HFF-Myc (cell line): ENCODE measurements at regions not wholly inside any gene's neighbourhood (a gene's known extent, or its start where the extent isn't known, plus 50 kb on each side); places are given as distances from the start of the nearest gene placed in this dataset.

ENCODE experiments used
- DNase-seq: peaks from one replicate; pipeline ENCODE4 v3.0.0-alpha.2; 2011; ENCODE audit warnings: low read depth; ENCODE audit errors: extremely low read depth
- H3K4me3 ChIP-seq: replicated peaks from 2 replicates; pipeline ENCODE4 v1.5.1; 2011; ENCODE audit warnings: low read depth, mild to moderate bottlenecking, control low read depth, low read length
- CTCF ChIP-seq: IDR thresholded peaks from 2 replicates; pipeline ENCODE4 v1.5.1; 2012; ENCODE audit warnings: mild to moderate bottlenecking, low read depth, low read length, control low read depth; ENCODE audit errors: missing control alignments

GRCh38 chr12:17810399-17810798 lies 279.6 kb downstream of the RERGL start:
- DNase-seq: no peak
- no peak for TF ChIP-seq CTCF

GRCh38 chr12:17809206-17809605 lies 280.8 kb downstream of the RERGL start:
- no peak overlapping the region for H3K4me3 ChIP-seq
- TF ChIP-seq CTCF: no peak
- DNase-seq: no peak

More at GRCh38 chr12:17810399-17810798, 279.6 kb downstream of the RERGL start:
- H3K4me3 ChIP-seq: no peak overlapping the region

GRCh38 chr12:17802657-17803641 lies 287.0 kb downstream of the RERGL start:
- TF ChIP-seq CTCF: no peak
- H3K4me3 ChIP-seq: no peak overlapping the region
- DNase-seq: no peak

GRCh38 chr12:17793854-17794253 lies 296.1 kb downstream of the RERGL start:
- no peak for TF ChIP-seq CTCF
- DNase-seq: no peak
- no peak overlapping the region for H3K4me3 ChIP-seq

- H3K4me3 ChIP-seq: no peak overlapping the region
- no peak for TF ChIP-seq CTCF
- no peak for DNase-seq
Observed at GRCh38 chr12:17778242-17778641, 311.8 kb downstream of the RERGL start.

GRCh38 chr12:17763366-17763765 lies 326.6 kb downstream of the RERGL start:
- no peak for DNase-seq
- TF ChIP-seq CTCF: no peak
- no peak overlapping the region for H3K4me3 ChIP-seq

GRCh38 chr12:17759982-17760381 lies 330.0 kb downstream of the RERGL start:
- H3K4me3 ChIP-seq: no peak overlapping the region
- no peak for TF ChIP-seq CTCF
- DNase-seq: no peak
